ENCODE measurements at regions not wholly inside any gene's neighbourhood (a gene's known extent, or its start where the extent isn't known, plus 50 kb on each side); places are given as distances from the start of the nearest gene placed in this dataset.
"Not testable (repeated sequence)": the region's sequence is repeated elsewhere in the genome, so short reads cannot be mapped to it uniquely, and the experiment has no call there.

GRCh38 chr18:6525604-6526003 is 110.9 kb upstream of the L3MBTL4 start:
- DNase-seq (ENCODE audit: low read depth) = no peak

- no peak for DNase-seq (ENCODE audit: low read depth)
Measured at GRCh38 chr18:6537475-6537874, 122.8 kb upstream of the L3MBTL4 start.

- not testable (repeated sequence) for DNase-seq (ENCODE audit: low read depth)
Measured at GRCh38 chr18:6541131-6541679, 126.5 kb upstream of the L3MBTL4 start.

- DNase-seq (ENCODE audit: low read depth) = no peak
Measured at GRCh38 chr18:6542296-6542695, 127.6 kb upstream of the L3MBTL4 start.

- DNase-seq (ENCODE audit: low read depth) = peak; percentile 36
Measured at GRCh38 chr18:6543330-6543908, 128.7 kb upstream of the L3MBTL4 start.

GRCh38 chr18:6546229-6546628 is 131.5 kb upstream of the L3MBTL4 start:
- DNase-seq (ENCODE audit: low read depth) = peak; percentile 82

- no peak for DNase-seq (ENCODE audit: low read depth)
Measured at GRCh38 chr18:6547476-6547875, 132.8 kb upstream of the L3MBTL4 start.

- no peak for DNase-seq (ENCODE audit: low read depth)
Measured at GRCh38 chr18:6553234-6553900, 138.7 kb upstream of the L3MBTL4 start.

GRCh38 chr18:6557057-6557769 is 142.5 kb upstream of the L3MBTL4 start:
- DNase-seq (ENCODE audit: low read depth) = peak; percentile 21

- no peak for DNase-seq (ENCODE audit: low read depth)
Measured at GRCh38 chr18:6557770-6558248, 143.1 kb upstream of the L3MBTL4 start.

- no peak for DNase-seq (ENCODE audit: low read depth)
Measured at GRCh38 chr18:6558446-6559156, 143.9 kb upstream of the L3MBTL4 start.

- no peak for DNase-seq (ENCODE audit: low read depth)
Measured at GRCh38 chr18:6559296-6559695, 144.6 kb upstream of the L3MBTL4 start.

- no peak for DNase-seq (ENCODE audit: low read depth)
Measured at GRCh38 chr18:6561016-6561415, 146.3 kb upstream of the L3MBTL4 start.

- no peak for DNase-seq (ENCODE audit: low read depth)
Measured at GRCh38 chr18:6561420-6561861, 146.7 kb upstream of the L3MBTL4 start.

GRCh38 chr18:6561862-6562291 is 147.2 kb upstream of the L3MBTL4 start:
- no peak for DNase-seq (ENCODE audit: low read depth)

GRCh38 chr18:6563896-6564295 is 149.2 kb upstream of the L3MBTL4 start:
- no peak for DNase-seq (ENCODE audit: low read depth)

- no peak for DNase-seq (ENCODE audit: low read depth)
Measured at GRCh38 chr18:6564950-6565814, 150.5 kb upstream of the L3MBTL4 start.

- DNase-seq (ENCODE audit: low read depth) = no peak
Measured at GRCh38 chr18:6565815-6566081, 151.0 kb upstream of the L3MBTL4 start.

- no peak for DNase-seq (ENCODE audit: low read depth)
Measured at GRCh38 chr18:6566338-6566911, 151.7 kb upstream of the L3MBTL4 start.

- DNase-seq (ENCODE audit: low read depth) = no peak
Measured at GRCh38 chr18:6569813-6570212, 155.1 kb upstream of the L3MBTL4 start.
